H1 (cell line): ENCODE measurements at regions not wholly inside any gene's neighbourhood (a gene's known extent, or its start where the extent isn't known, plus 50 kb on each side); places are given as distances from the start of the nearest gene placed in this dataset.

Source experiments
- CTCF ChIA-PET: fragments of 300-600 bp; sonication (Branson Sonifier 250); formaldehyde crosslinking; loops from one replicate; lab custom pipeline; 2021; ENCODE audit not compliant: partially characterized antibody; lab: Charles Lee
- POLR2A ChIA-PET: fragments of 300-600 bp; sonication (Branson Sonifier 250); formaldehyde crosslinking; loops from one replicate; lab custom pipeline; 2021; ENCODE audit warnings: inconsistent platforms; ENCODE audit not compliant: partially characterized antibody; lab: Charles Lee
- DNase-seq, 2 experiments: peaks; one replicate each; pipeline versions ENCODE4 v3.0.0 to v3.0.0-alpha.2; 2010 to 2022; ENCODE audit warnings: low spot score in 2 of 2, low read depth in 1 of 2, mixed read lengths in 1 of 2
- FAIRE-seq: peaks from 2 replicates; lab custom pipeline; 2011; peaks lifted over from hg19 to GRCh38; lab: Jason Lieb, UNC
- H2AFZ ChIP-seq: 2 replicates; pipeline ENCODE4 v1.8.1; 2012; ENCODE audit warnings: low read length, inconsistent platforms
- H2AK5ac ChIP-seq: 2 replicates; pipeline ENCODE4 v1.6.1; 2013; ENCODE audit warnings: low read depth, low read length
- H2BK120ac ChIP-seq: replicated peaks from 2 replicates; pipeline ENCODE3; 2013; ENCODE audit warnings: low read depth, low read length, inconsistent platforms
- H2BK12ac ChIP-seq: 2 replicates; pipeline ENCODE4 v1.6.1; 2013; ENCODE audit warnings: low read depth, low read length
- H2BK15ac ChIP-seq: 2 replicates; pipeline ENCODE4 v1.6.1; 2013; ENCODE audit warnings: low read length
- H2BK20ac ChIP-seq: 2 replicates; pipeline ENCODE4 v1.6.1; 2013; ENCODE audit warnings: low read length
- H2BK5ac ChIP-seq: 2 replicates; pipeline ENCODE4 v1.6.1; 2013; ENCODE audit warnings: low read depth, low read length
- H3K14ac ChIP-seq: 2 replicates; pipeline ENCODE4 v1.6.1; 2013; ENCODE audit warnings: inconsistent platforms; ENCODE audit not compliant: insufficient read length
- H3K18ac ChIP-seq: 2 replicates; pipeline ENCODE4 v1.6.1; 2013; ENCODE audit warnings: low read length; ENCODE audit errors: extremely low read depth
- H3K23ac ChIP-seq: 2 replicates; pipeline ENCODE4 v1.6.1; 2013; ENCODE audit warnings: inconsistent platforms; ENCODE audit not compliant: insufficient read length
- H3K23me2 ChIP-seq: 2 replicates; pipeline ENCODE4 v1.6.1; 2013; ENCODE audit warnings: low read depth, low read length
- H3K27ac ChIP-seq: 2 replicates; pipeline ENCODE4 v1.6.1; 2011; ENCODE audit warnings: low read depth, low read length, inconsistent platforms
- H3K27me3 ChIP-seq, 4 experiments: replicated peaks in 1 of 4; 1 replicate in 1 of 4; 2 replicates in 3 of 4; pipeline versions ENCODE4 v1.6.1 to v1.8.1; 2011 to 2013; ENCODE audit warnings: low read length in 3 of 4, mild to moderate bottlenecking in 3 of 4, inconsistent platforms in 2 of 4, mixed read lengths in 2 of 4, moderate library complexity in 1 of 4; ENCODE audit not compliant: control insufficient read depth in 3 of 4, insufficient read depth in 3 of 4; ENCODE audit errors: extremely low read depth in 1 of 4
- H3K36me3 ChIP-seq, 4 experiments: 2 replicates each; pipeline versions ENCODE4 v1.6.1 to v1.8.1; 2011 to 2013; ENCODE audit warnings: mild to moderate bottlenecking in 4 of 4, low read length in 3 of 4, moderate library complexity in 2 of 4, control low read depth in 1 of 4, inconsistent platforms in 1 of 4; ENCODE audit not compliant: insufficient read depth in 4 of 4, control insufficient read depth in 2 of 4
- H3K4ac ChIP-seq: replicated peaks from 2 replicates; pipeline ENCODE3; 2013; ENCODE audit warnings: low read length, low read depth, mixed read lengths, inconsistent platforms; ENCODE audit not compliant: insufficient read length
- H3K4me1 ChIP-seq, 4 experiments: replicated peaks in 1 of 4; 1 replicate in 1 of 4; 2 replicates in 3 of 4; pipeline versions ENCODE4 v1.6.1 to v1.8.1; 2011 to 2013; ENCODE audit warnings: low read length in 3 of 4, inconsistent platforms in 2 of 4, mixed read lengths in 1 of 4; ENCODE audit not compliant: insufficient read depth in 4 of 4, control insufficient read depth in 3 of 4
- H3K4me2 ChIP-seq, 2 experiments: 2 replicates each; pipeline versions ENCODE4 v1.6.1 to v1.8.1; 2011 to 2013; ENCODE audit warnings: low read depth in 2 of 2, low read length in 2 of 2, control low read depth in 1 of 2, inconsistent platforms in 1 of 2, mild to moderate bottlenecking in 1 of 2; ENCODE audit not compliant: insufficient read depth in 1 of 2
- H3K4me3 ChIP-seq, 4 experiments: fragments of 200-600, 300-600 bp in 1 of 4; sonication (generic), shearing (Covaris generic), sonication (Bioruptor Twin) in 1 of 4; 2 replicates each; pipeline versions ENCODE4 v1.5.1 to v1.8.1; 2011 to 2016; ENCODE audit warnings: low read length in 4 of 4, low read depth in 3 of 4, control low read depth in 2 of 4, inconsistent platforms in 2 of 4, mild to moderate bottlenecking in 2 of 4, mixed read lengths in 1 of 4, moderate library complexity in 1 of 4; ENCODE audit not compliant: insufficient read depth in 2 of 4; ENCODE audit errors: extremely low read depth in 1 of 4
- H3K56ac ChIP-seq: replicated peaks from 2 replicates; pipeline ENCODE3; 2013; ENCODE audit warnings: low read depth, mild to moderate bottlenecking, mixed read lengths, low read length, inconsistent platforms; ENCODE audit not compliant: insufficient read length
- H3K79me1 ChIP-seq: 2 replicates; pipeline ENCODE4 v1.6.1; 2013; ENCODE audit warnings: low read depth, low read length, control low read depth
- H3K79me2 ChIP-seq, 2 experiments: 2 replicates each; pipeline versions ENCODE4 v1.6.1 to v1.8.1; 2012 to 2013; ENCODE audit warnings: low read length in 2 of 2, mild to moderate bottlenecking in 2 of 2, inconsistent platforms in 1 of 2; ENCODE audit not compliant: insufficient read depth in 2 of 2, control insufficient read depth in 1 of 2
- H3K9ac ChIP-seq, 4 experiments: replicated peaks in 1 of 4; 1 replicate in 1 of 4; 2 replicates in 3 of 4; pipeline versions ENCODE4 v1.6.1 to v1.8.1; 2011 to 2013; ENCODE audit warnings: low read depth in 3 of 4, low read length in 3 of 4, control low read depth in 2 of 4, mild to moderate bottlenecking in 2 of 4, moderate library complexity in 2 of 4, inconsistent platforms in 1 of 4; ENCODE audit errors: extremely low read depth in 1 of 4
- H3K9me3 ChIP-seq, 2 experiments: 2 replicates each; pipeline versions ENCODE4 v1.6.1 to v1.8.1; 2012 to 2013; ENCODE audit warnings: mild to moderate bottlenecking in 2 of 2, moderate library complexity in 2 of 2, control low read depth in 1 of 2, inconsistent platforms in 1 of 2, low read depth in 1 of 2, low read length in 1 of 2, mixed read lengths in 1 of 2; ENCODE audit not compliant: insufficient read depth in 2 of 2
- H4K20me1 ChIP-seq, 2 experiments: replicated peaks in 1 of 2; 2 replicates each; pipeline versions ENCODE3 to v1.8.1; 2011 to 2013; ENCODE audit warnings: inconsistent platforms in 2 of 2, low read length in 2 of 2, mild to moderate bottlenecking in 1 of 2; ENCODE audit not compliant: insufficient read depth in 2 of 2, control insufficient read depth in 1 of 2
- H4K5ac ChIP-seq: 2 replicates; pipeline ENCODE4 v1.6.1; 2013; ENCODE audit warnings: low read length, low read depth, mixed read lengths, inconsistent platforms; ENCODE audit not compliant: insufficient read length
- H4K8ac ChIP-seq: 2 replicates; pipeline ENCODE4 v1.8.0; 2013; ENCODE audit warnings: mild to moderate bottlenecking, moderate library complexity, low read length, inconsistent platforms; ENCODE audit not compliant: insufficient read depth; ENCODE audit errors: extremely low read depth
- H4K91ac ChIP-seq: replicated peaks from 2 replicates; pipeline ENCODE3; 2013; ENCODE audit warnings: low read length, mixed read lengths, inconsistent platforms; ENCODE audit not compliant: insufficient read length
- CBX8 ChIP-seq: fragments of 300-800, 300-1000 bp; sonication (generic); IDR thresholded peaks from 2 replicates; pipeline ENCODE4 v1.7.1; 2016; ENCODE audit warnings: low read depth, low read length, borderline replicate concordance
- CHD2 ChIP-seq: IDR thresholded peaks from 2 replicates; pipeline ENCODE4 v1.6.1; 2012; ENCODE audit warnings: low read length, improper control_type of control experiment
- EGR1 ChIP-seq: IDR thresholded peaks from 2 replicates; pipeline ENCODE4 v1.6.1; 2011; ENCODE audit warnings: low read depth, low read length, borderline replicate concordance
- GABPA ChIP-seq: IDR thresholded peaks from 2 replicates; pipeline ENCODE4 v1.6.1; 2011; ENCODE audit warnings: mild to moderate bottlenecking, low read length, moderate library complexity, borderline replicate concordance; ENCODE audit not compliant: insufficient read depth
- HDAC6 ChIP-seq: IDR thresholded peaks from one replicate; pipeline ENCODE4 v1.7.1; 2012; ENCODE audit warnings: low read depth, mild to moderate bottlenecking, inconsistent platforms, low read length, moderate library complexity
- JUND ChIP-seq: IDR thresholded peaks from 2 replicates; pipeline ENCODE4 v1.6.1; 2011; ENCODE audit warnings: mild to moderate bottlenecking, improper control_type of control experiment, low read length
- RBBP5 ChIP-seq: IDR thresholded peaks from 2 replicates; pipeline ENCODE4 v1.7.1; 2012; ENCODE audit warnings: low read depth, mild to moderate bottlenecking, inconsistent platforms, low read length, moderate library complexity, borderline replicate concordance
- SP2 ChIP-seq: IDR thresholded peaks from 2 replicates; pipeline ENCODE4 v1.6.1; 2012; ENCODE audit warnings: mild to moderate bottlenecking, low read length, inconsistent platforms
- TEAD4 ChIP-seq: IDR thresholded peaks from 2 replicates; pipeline ENCODE4 v1.6.1; 2012; ENCODE audit warnings: low read depth, low read length, inconsistent platforms, mixed read lengths
- WGBS, 2 experiments: shearing (Covaris generic) in 1 of 2; methylation state at CpG; one replicate each; pipeline versions ENCODE4 v1.1.6 to v1.1.7; 2013 to 2015; ENCODE audit warnings: low lambda C conversion rate in 2 of 2, mixed read lengths in 2 of 2, inconsistent platforms in 1 of 2, low coverage in 1 of 2, missing lambda C conversion rate in 1 of 2; ENCODE audit not compliant: insufficient replicate concordance in 2 of 2, insufficient coverage in 1 of 2, insufficient read length in 1 of 2; ENCODE audit errors: extremely low coverage in 1 of 2, missing lambda C conversion rate in 1 of 2; 5-methylcytosine and 5-hydroxymethylcytosine counted together
- TF ChIP-seq, protein P1 (sequence below): IDR thresholded peaks from 2 replicates; pipeline ENCODE4 v1.6.1; 2012; ENCODE audit warnings: low read length, inconsistent platforms

DNA sequence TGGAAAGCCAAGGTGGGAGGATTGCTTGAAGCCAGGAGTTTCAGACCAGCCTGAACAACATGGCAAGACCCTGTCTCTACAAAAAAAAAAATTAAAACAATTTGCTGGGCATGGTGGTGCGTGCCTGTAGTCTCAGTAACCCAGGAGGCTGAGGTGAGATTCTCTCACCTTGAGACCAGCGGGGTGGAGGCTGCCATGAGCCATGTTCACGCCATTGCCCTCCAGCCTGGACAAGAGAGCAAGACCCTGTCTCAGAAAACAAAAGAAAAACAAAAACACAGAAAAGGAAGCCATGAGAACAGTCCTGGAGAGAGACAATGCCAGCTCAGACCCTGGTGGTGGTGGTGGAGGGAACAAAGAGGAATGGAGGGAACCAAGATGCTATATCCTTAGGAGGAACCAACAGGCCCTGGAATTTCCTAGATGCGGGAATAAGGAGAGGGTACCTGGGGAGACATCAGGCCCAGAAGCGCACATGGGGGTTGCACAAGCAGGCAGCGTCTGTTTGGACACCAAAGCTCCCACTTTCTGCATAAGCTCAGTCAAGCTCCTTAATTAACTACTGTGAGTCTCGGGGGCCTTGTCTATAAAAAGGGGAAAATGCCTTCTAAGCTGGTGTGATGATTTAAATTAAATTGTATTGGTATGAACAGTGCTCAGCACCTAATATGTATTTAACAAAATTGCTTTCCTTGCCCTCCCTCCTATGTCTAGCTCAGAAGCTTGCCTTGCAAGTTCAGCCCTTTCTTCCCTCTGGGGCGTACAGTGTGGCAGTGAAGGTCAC, 143.8 kb downstream of the CCT6B start:
- H3K9ac ChIP-seq: no peak overlapping the region
- H3K23ac ChIP-seq: no peak overlapping the region
- H3K4ac ChIP-seq: no peak overlapping the region
- no peak overlapping the region for H3K18ac ChIP-seq
- no peaks in the 10 kb centered on the region for H3K9me3 ChIP-seq
- no peak overlapping the region for H4K91ac ChIP-seq
- no peaks in the 10 kb centered on the region for H3K23me2 ChIP-seq
- peaks cover 0 to 29% (median 18%) of the 10 kb centered on the region in 4 experiments; a peak in 6 of 7 replicates for H3K27me3 ChIP-seq
- H2AFZ ChIP-seq: no peak overlapping the region
- ChIA-PET CTCF (interaction anchor here (0.7 to 2.3 kb wide), 4 partner anchors 13 to 232 kb away, joined by 3 to 7 read pairs (median 3); no protein-coding TSS in a partner anchor), POLR2A (no interaction called here)
- H3K79me1 ChIP-seq: no peaks in the 10 kb centered on the region
- no peak overlapping the region for H2AK5ac ChIP-seq
- no peaks in the 10 kb centered on the region for H3K79me2 ChIP-seq
- H2BK20ac ChIP-seq: no peak overlapping the region
- H4K5ac ChIP-seq: no peak overlapping the region
- H2BK15ac ChIP-seq: no peak overlapping the region
- H3K14ac ChIP-seq: no peak overlapping the region
- H2BK12ac ChIP-seq: no peak overlapping the region
- H3K4me1 ChIP-seq: peaks cover 7 to 24% (median 12%) of the 10 kb centered on the region in 4 experiments
- no peaks in the 10 kb centered on the region for H4K20me1 ChIP-seq
- no peak overlapping the region for H2BK5ac ChIP-seq
- no peak overlapping the region for H3K56ac ChIP-seq
- DNase-seq (no peak), FAIRE-seq (no peak)
- WGBS, 2 experiments: 90% methylated on average over 8 of the region's 8 CpGs; no CpG with 5 or more reads in 1 of the 2 experiments
- H4K8ac ChIP-seq: no peak overlapping the region
- TF ChIP-seq EGR1: no peak
- TF ChIP-seq HDAC6: no peak
- TF ChIP-seq, protein P1, sequence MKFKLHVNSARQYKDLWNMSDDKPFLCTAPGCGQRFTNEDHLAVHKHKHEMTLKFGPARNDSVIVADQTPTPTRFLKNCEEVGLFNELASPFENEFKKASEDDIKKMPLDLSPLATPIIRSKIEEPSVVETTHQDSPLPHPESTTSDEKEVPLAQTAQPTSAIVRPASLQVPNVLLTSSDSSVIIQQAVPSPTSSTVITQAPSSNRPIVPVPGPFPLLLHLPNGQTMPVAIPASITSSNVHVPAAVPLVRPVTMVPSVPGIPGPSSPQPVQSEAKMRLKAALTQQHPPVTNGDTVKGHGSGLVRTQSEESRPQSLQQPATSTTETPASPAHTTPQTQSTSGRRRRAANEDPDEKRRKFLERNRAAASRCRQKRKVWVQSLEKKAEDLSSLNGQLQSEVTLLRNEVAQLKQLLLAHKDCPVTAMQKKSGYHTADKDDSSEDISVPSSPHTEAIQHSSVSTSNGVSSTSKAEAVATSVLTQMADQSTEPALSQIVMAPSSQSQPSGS: no peak
- TF ChIP-seq RBBP5: no peak
- no peak for TF ChIP-seq CHD2
- TF ChIP-seq GABPA: no peak
- no peak for TF ChIP-seq CBX8
- TF ChIP-seq SP2: no peak
- no peak for TF ChIP-seq TEAD4
- TF ChIP-seq JUND: no peak
- no peaks in the 10 kb centered on the region for H3K36me3 ChIP-seq
- no peak overlapping the region for H2BK120ac ChIP-seq
- no peak overlapping the region for H3K27ac ChIP-seq
- H3K4me2 ChIP-seq: no peak overlapping the region
- no peak overlapping the region for H3K4me3 ChIP-seq
